HUES48 (cell line): ENCODE measurements at regions not wholly inside any gene's neighbourhood (a gene's known extent, or its start where the extent isn't known, plus 50 kb on each side); places are given as distances from the start of the nearest gene placed in this dataset.

Experiments
- H3K27ac ChIP-seq: one replicate; pipeline ENCODE4 v1.7.0; 2013; ENCODE audit warnings: low read depth, low read length, inconsistent platforms
- H3K27me3 ChIP-seq: 2 replicates; pipeline ENCODE4 v1.6.1; 2013; ENCODE audit warnings: mild to moderate bottlenecking, low read length; ENCODE audit not compliant: control insufficient read depth, insufficient read depth
- H3K36me3 ChIP-seq: 2 replicates; pipeline ENCODE4 v1.6.1; 2013; ENCODE audit warnings: low read length; ENCODE audit not compliant: control insufficient read depth, insufficient read depth
- H3K4me1 ChIP-seq: 2 replicates; pipeline ENCODE4 v1.6.1; 2013; ENCODE audit warnings: mild to moderate bottlenecking, low read length; ENCODE audit not compliant: control insufficient read depth, insufficient read depth
- H3K4me3 ChIP-seq: 2 replicates; pipeline ENCODE4 v1.5.1; 2013; ENCODE audit warnings: mild to moderate bottlenecking, low read depth, low read length
- H3K9ac ChIP-seq: 2 replicates; pipeline ENCODE4 v1.6.1; 2013; ENCODE audit warnings: mild to moderate bottlenecking, low read depth, low read length, moderate library complexity
- H3K9me3 ChIP-seq: 2 replicates; pipeline ENCODE4 v1.6.1; 2013; ENCODE audit warnings: low read length; ENCODE audit not compliant: control insufficient read depth, insufficient read depth

- Histone ChIP-seq H3K4me3 (no peak overlapping the region), H3K9me3 (no peaks in the 10 kb centered on the region), H3K27ac (no peak overlapping the region), H3K4me1 (no peaks in the 10 kb centered on the region), H3K36me3 (no peaks in the 10 kb centered on the region), H3K27me3 (no peaks in the 10 kb centered on the region), H3K9ac (no peak overlapping the region)
Measured at GRCh38 chr7:156479596-156479995, 161.0 kb upstream of the RNF32 start.

- Histone ChIP-seq H3K4me3 (no peak overlapping the region), H3K27ac (no peak overlapping the region), H3K4me1 (0 out of 2 replicates have a peak, but pooled peaks cover 6% of the 10 kb centered on the region), H3K9ac (no peak overlapping the region), H3K36me3 (no peaks in the 10 kb centered on the region), H3K9me3 (no peaks in the 10 kb centered on the region), H3K27me3 (no peaks in the 10 kb centered on the region)
Measured at GRCh38 chr7:156478486-156478885, 162.1 kb upstream of the RNF32 start.

- Histone ChIP-seq H3K9ac (no peak overlapping the region), H3K4me1 (0 out of 2 replicates have a peak, but pooled peaks cover 6% of the 10 kb centered on the region), H3K4me3 (no peak overlapping the region), H3K27ac (no peak overlapping the region), H3K36me3 (no peaks in the 10 kb centered on the region), H3K9me3 (no peaks in the 10 kb centered on the region), H3K27me3 (no peaks in the 10 kb centered on the region)
Measured at GRCh38 chr7:156475666-156476065, 164.9 kb upstream of the RNF32 start.

- H3K9ac ChIP-seq: no peak overlapping the region
- 0 out of 2 replicates have a peak, but pooled peaks cover 6% of the 10 kb centered on the region for H3K4me1 ChIP-seq
- no peak overlapping the region for H3K4me3 ChIP-seq
- H3K36me3 ChIP-seq: no peaks in the 10 kb centered on the region
- H3K27ac ChIP-seq: no peak overlapping the region
- H3K9me3 ChIP-seq: no peaks in the 10 kb centered on the region
- H3K27me3 ChIP-seq: no peaks in the 10 kb centered on the region
Measured at GRCh38 chr7:156475179-156475578, 165.4 kb upstream of the RNF32 start.

- Histone ChIP-seq H3K4me3 (no peak overlapping the region), H3K27ac (no peak overlapping the region), H3K4me1 (peaks cover 13% of the 10 kb centered on the region), H3K27me3 (no peaks in the 10 kb centered on the region), H3K9ac (no peak overlapping the region), H3K9me3 (no peaks in the 10 kb centered on the region), H3K36me3 (no peaks in the 10 kb centered on the region)
Measured at GRCh38 chr7:156474241-156474743, 166.3 kb upstream of the RNF32 start.

- H3K27ac ChIP-seq: no peak overlapping the region
- no peak overlapping the region for H3K4me3 ChIP-seq
- no peaks in the 10 kb centered on the region for H3K27me3 ChIP-seq
- H3K4me1 ChIP-seq: peaks cover 13% of the 10 kb centered on the region
- no peaks in the 10 kb centered on the region for H3K36me3 ChIP-seq
- H3K9me3 ChIP-seq: no peaks in the 10 kb centered on the region
- H3K9ac ChIP-seq: no peak overlapping the region
Measured at GRCh38 chr7:156473476-156474240, 166.9 kb upstream of the RNF32 start.

- H3K4me1 ChIP-seq: peaks cover 13% of the 10 kb centered on the region
- no peak overlapping the region for H3K9ac ChIP-seq
- H3K9me3 ChIP-seq: no peaks in the 10 kb centered on the region
- H3K27ac ChIP-seq: no peak overlapping the region
- H3K4me3 ChIP-seq: no peak overlapping the region
- no peaks in the 10 kb centered on the region for H3K36me3 ChIP-seq
- H3K27me3 ChIP-seq: no peaks in the 10 kb centered on the region
Measured at GRCh38 chr7:156472267-156472666, 168.3 kb upstream of the RNF32 start.

- H3K27me3 ChIP-seq: no peaks in the 10 kb centered on the region
- no peak overlapping the region for H3K9ac ChIP-seq
- no peaks in the 10 kb centered on the region for H3K9me3 ChIP-seq
Measured at GRCh38 chr7:156470399-156471320, 169.9 kb upstream of the RNF32 start.

GRCh38 chr7:156466955-156467625, 173.5 kb upstream of the RNF32 start:
- peaks cover 12% of the 10 kb centered on the region for H3K4me1 ChIP-seq
- H3K36me3 ChIP-seq: no peaks in the 10 kb centered on the region
- no peak overlapping the region for H3K4me3 ChIP-seq
- no peak overlapping the region for H3K27ac ChIP-seq
- H3K9me3 ChIP-seq: no peaks in the 10 kb centered on the region
- H3K9ac ChIP-seq: no peak overlapping the region
- H3K27me3 ChIP-seq: no peaks in the 10 kb centered on the region

More at GRCh38 chr7:156470399-156471320, 169.9 kb upstream of the RNF32 start:
- Histone ChIP-seq H3K4me1 (peaks cover 18% of the 10 kb centered on the region), H3K36me3 (no peaks in the 10 kb centered on the region), H3K4me3 (no peak overlapping the region), H3K27ac (no peak overlapping the region)

GRCh38 chr7:156466272-156466671, 174.3 kb upstream of the RNF32 start:
- Histone ChIP-seq H3K9me3 (no peaks in the 10 kb centered on the region), H3K27me3 (no peaks in the 10 kb centered on the region), H3K4me3 (no peak overlapping the region), H3K27ac (no peak overlapping the region), H3K36me3 (no peaks in the 10 kb centered on the region), H3K9ac (no peak overlapping the region), H3K4me1 (peaks cover 12% of the 10 kb centered on the region)
